NCI-H748 treated with DMSO at 0.1 percent for 48 hours (cell line): ENCODE measurements at regions not wholly inside any gene's neighbourhood (a gene's known extent, or its start where the extent isn't known, plus 50 kb on each side); places are given as distances from the start of the nearest gene placed in this dataset.
"Not testable (repeated sequence)": the region's sequence is repeated elsewhere in the genome, so short reads cannot be mapped to it uniquely, and the experiment has no call there.

Experiments used
- DNase-seq: peaks from one replicate; lab custom pipeline; 2025; lab: John Stamatoyannopoulos, UW

GRCh38 chr5:39955156-39955555 is 530.4 kb upstream of the DAB2 start:
- DNase-seq = no peak

GRCh38 chr5:39951070-39951469 is 526.3 kb upstream of the DAB2 start:
- DNase-seq = no peak

- DNase-seq = peak; percentile 92
Measured at GRCh38 chr5:39948867-39949468, 524.2 kb upstream of the DAB2 start.

GRCh38 chr5:39948341-39948740 is 523.6 kb upstream of the DAB2 start:
- DNase-seq = no peak

GRCh38 chr5:39947657-39948056 is 522.9 kb upstream of the DAB2 start:
- DNase-seq = no peak

- DNase-seq = no peak
Measured at GRCh38 chr5:39946356-39947045, 521.7 kb upstream of the DAB2 start.

- no peak for DNase-seq
Measured at GRCh38 chr5:39945870-39946269, 521.1 kb upstream of the DAB2 start.

GRCh38 chr5:39943811-39944210 is 519.0 kb upstream of the DAB2 start:
- no peak for DNase-seq

- no peak for DNase-seq
Measured at GRCh38 chr5:39942606-39943005, 517.8 kb upstream of the DAB2 start.

GRCh38 chr5:39941416-39941815 is 516.6 kb upstream of the DAB2 start:
- no peak for DNase-seq

GRCh38 chr5:39934830-39935229 is 510.1 kb upstream of the DAB2 start:
- DNase-seq = no peak

- DNase-seq = no peak
Measured at GRCh38 chr5:39933061-39933460, 508.3 kb upstream of the DAB2 start.

GRCh38 chr5:39928709-39929108 is 503.9 kb upstream of the DAB2 start:
- no peak for DNase-seq

GRCh38 chr5:39919876-39920275 is 495.1 kb upstream of the DAB2 start:
- DNase-seq = no peak

GRCh38 chr5:39912906-39913305 is 488.1 kb upstream of the DAB2 start:
- DNase-seq = no peak

- not testable (repeated sequence) for DNase-seq
Measured at GRCh38 chr5:39907267-39907951, 482.6 kb upstream of the DAB2 start.

GRCh38 chr5:39906146-39906545 is 481.4 kb upstream of the DAB2 start:
- DNase-seq = no peak

- no peak for DNase-seq
Measured at GRCh38 chr5:39905356-39905755, 480.6 kb upstream of the DAB2 start.

GRCh38 chr5:39902626-39903025 is 477.8 kb upstream of the DAB2 start:
- DNase-seq = no peak

- no peak for DNase-seq
Measured at GRCh38 chr5:39898731-39899130, 474.0 kb upstream of the DAB2 start.

- DNase-seq = no peak
Measured at GRCh38 chr5:39896706-39897105, 471.9 kb upstream of the DAB2 start.

- DNase-seq = no peak
Measured at GRCh38 chr5:39896104-39896503, 471.3 kb upstream of the DAB2 start.

- DNase-seq = no peak
Measured at GRCh38 chr5:39892708-39893107, 467.9 kb upstream of the DAB2 start.
